DOHH2 (cell line): ENCODE measurements at regions not wholly inside any gene's neighbourhood (a gene's known extent, or its start where the extent isn't known, plus 50 kb on each side); places are given as distances from the start of the nearest gene placed in this dataset.

Experiments used
- H3F3A ChIP-seq: fragments of 200-600 bp; sonication (generic), shearing (Covaris generic); 2 replicates; pipeline ENCODE4 v1.6.0; 2016; ENCODE audit warnings: antibody characterized with exemption, mild to moderate bottlenecking; ENCODE audit not compliant: control insufficient read depth, insufficient read depth
- H3K27ac ChIP-seq: fragments of 200-600 bp; sonication (generic); 2 replicates; pipeline ENCODE4 v1.5.1; 2014; ENCODE audit warnings: low read depth, mild to moderate bottlenecking, low read length, moderate library complexity
- H3K27me3 ChIP-seq: fragments of 200-600 bp; sonication (generic); 2 replicates; pipeline ENCODE4 v1.6.1; 2014; ENCODE audit warnings: mild to moderate bottlenecking, low read length, mixed read lengths; ENCODE audit not compliant: control insufficient read depth
- H3K36me3 ChIP-seq: fragments of 200-600 bp; sonication (generic); 2 replicates; pipeline ENCODE4 v1.6.1; 2014; ENCODE audit warnings: mild to moderate bottlenecking, low read length, moderate library complexity, mixed read lengths; ENCODE audit not compliant: control insufficient read depth
- H3K4me1 ChIP-seq: fragments of 200-600 bp; sonication (generic); 2 replicates; pipeline ENCODE4 v1.6.1; 2014; ENCODE audit warnings: mild to moderate bottlenecking, low read length, mixed read lengths; ENCODE audit not compliant: control insufficient read depth
- H3K4me2 ChIP-seq: fragments of 200-600 bp; sonication (generic); 2 replicates; pipeline ENCODE4 v1.6.0; 2014; ENCODE audit warnings: mild to moderate bottlenecking, low read length, moderate library complexity
- H3K4me3 ChIP-seq: fragments of 200-600 bp; sonication (generic); 2 replicates; pipeline ENCODE4 v1.5.1; 2014; ENCODE audit warnings: mild to moderate bottlenecking, low read length, mixed read lengths
- H3K79me2 ChIP-seq: fragments of 200-600 bp; sonication (generic); 2 replicates; pipeline ENCODE4 v1.6.1; 2014; ENCODE audit warnings: mild to moderate bottlenecking, low read length, mixed read lengths; ENCODE audit not compliant: control insufficient read depth
- H3K9me2 ChIP-seq: fragments of 200-600 bp; sonication (generic); replicated peaks from 2 replicates; pipeline ENCODE4 v1.6.1; 2014; ENCODE audit warnings: mild to moderate bottlenecking, low read length, mixed read lengths; ENCODE audit not compliant: control insufficient read depth
- H3K9me3 ChIP-seq: fragments of 200-600 bp; sonication (generic); 2 replicates; pipeline ENCODE4 v1.6.1; 2014; ENCODE audit warnings: antibody characterized with exemption, low read length, mixed read lengths; ENCODE audit not compliant: control insufficient read depth, insufficient read depth
- H4K20me1 ChIP-seq: fragments of 200-600 bp; sonication (generic); 2 replicates; pipeline ENCODE4 v1.6.0; 2014; ENCODE audit warnings: low read depth, mild to moderate bottlenecking, antibody characterized with exemption, low read length, moderate library complexity; ENCODE audit not compliant: control insufficient read depth, insufficient read depth
- CTCF ChIP-seq: fragments of 200-600 bp; sonication (generic); IDR thresholded peaks from one replicate; pipeline ENCODE4 v1.5.1; 2014; ENCODE audit warnings: antibody characterized with exemption, mild to moderate bottlenecking, low read depth, low read length; ENCODE audit not compliant: poor library complexity, severe bottlenecking
- EZH2phosphoT487 ChIP-seq: fragments of 200-600 bp; sonication (generic); IDR thresholded peaks from 2 replicates; pipeline ENCODE4 v1.6.1; 2017; ENCODE audit warnings: borderline replicate concordance, mild to moderate bottlenecking, antibody characterized with exemption, low read length, moderate library complexity, mixed read lengths

GRCh38 chr20:60228255-60228654 lies 270.0 kb downstream of the CDH26 start:
- H3K4me2 ChIP-seq: no peak overlapping the region
- no peaks in the 10 kb centered on the region for H3K9me3 ChIP-seq
- no peaks in the 10 kb centered on the region for H3F3A ChIP-seq
- H3K79me2 ChIP-seq: no peaks in the 10 kb centered on the region
- no peak overlapping the region for H3K27ac ChIP-seq
- H3K9me2 ChIP-seq: no peaks in the 10 kb centered on the region
- H3K36me3 ChIP-seq: no peaks in the 10 kb centered on the region
- H3K4me3 ChIP-seq: no peak overlapping the region
- H3K27me3 ChIP-seq: no peaks in the 10 kb centered on the region
- H3K4me1 ChIP-seq: no peaks in the 10 kb centered on the region
- TF ChIP-seq EZH2phosphoT487 (no peak), CTCF (no peak)
- H4K20me1 ChIP-seq: no peaks in the 10 kb centered on the region

- Histone ChIP-seq H3K4me2 (no peak overlapping the region), H3K4me1 (no peaks in the 10 kb centered on the region), H3K9me2 (no peaks in the 10 kb centered on the region), H4K20me1 (no peaks in the 10 kb centered on the region), H3K27ac (no peak overlapping the region), H3K36me3 (no peaks in the 10 kb centered on the region), H3K9me3 (no peaks in the 10 kb centered on the region), H3K79me2 (no peaks in the 10 kb centered on the region), H3K4me3 (no peak overlapping the region), H3K27me3 (no peaks in the 10 kb centered on the region), H3F3A (no peaks in the 10 kb centered on the region)
- TF ChIP-seq EZH2phosphoT487: no peak
- TF ChIP-seq CTCF: no peak
These were observed 274.2 kb downstream of the CDH26 start for GRCh38 chr20:60232380-60232779.

GRCh38 chr20:60233018-60233630 lies 274.9 kb downstream of the CDH26 start:
- no peak for TF ChIP-seq CTCF
- no peak for TF ChIP-seq EZH2phosphoT487
- Histone ChIP-seq H3K4me1 (no peaks in the 10 kb centered on the region), H3K36me3 (no peaks in the 10 kb centered on the region), H3K9me2 (no peaks in the 10 kb centered on the region), H3K9me3 (no peaks in the 10 kb centered on the region), H3F3A (no peaks in the 10 kb centered on the region), H3K27ac (no peak overlapping the region), H3K4me3 (no peak overlapping the region), H3K27me3 (no peaks in the 10 kb centered on the region), H4K20me1 (no peaks in the 10 kb centered on the region), H3K79me2 (no peaks in the 10 kb centered on the region), H3K4me2 (no peak overlapping the region)
